Naive thymus-derived CD8-positive, alpha-beta T cell (primary cell): ENCODE measurements at regions not wholly inside any gene's neighbourhood (a gene's known extent, or its start where the extent isn't known, plus 50 kb on each side); places are given as distances from the start of the nearest gene placed in this dataset.

Experiments
- ATAC-seq, 2 donors: fragments of 150-1000 bp; cut with Tn5 transposase in 1 of 2; sonication (Bioruptor Pico), chemical (Tn5 transposase) in 1 of 2; 1 replicate in 1 of 2; 2 replicates in 1 of 2; pipeline ENCODE4 v1.10.0; 2021; ENCODE audit warnings: mild to moderate bottlenecking in 2 of 2, moderate library complexity in 2 of 2
- POLR2A ChIA-PET: fragments of 350-600 bp; sonication (Branson Sonifier 250); formaldehyde crosslinking; loops from one replicate; lab custom pipeline; 2021; ENCODE audit warnings: antibody characterized with exemption; lab: Charles Lee
- DNase-seq, 10 donors: peaks; one replicate each; pipeline versions ENCODE4 v3.0.0 to v3.0.0-alpha.2; 2020 to 2022
- H3K27ac Mint-ChIP-seq, 10 donors: one replicate each; pipeline ENCODE4 v1.8.0; 2020 to 2022; ENCODE audit warnings: mild to moderate bottlenecking in 10 of 10, mixed read lengths in 10 of 10, moderate library complexity in 4 of 10, inconsistent platforms in 1 of 10
- H3K27me3 Mint-ChIP-seq, 5 donors: one replicate each; pipeline ENCODE4 v1.8.0; 2021 to 2022; ENCODE audit warnings: mixed read lengths in 5 of 5
- H3K36me3 Mint-ChIP-seq, 3 donors: one replicate each; pipeline ENCODE4 v1.8.0; 2020 to 2022; ENCODE audit warnings: mixed read lengths in 3 of 3, mild to moderate bottlenecking in 2 of 3, inconsistent platforms in 1 of 3
- H3K4me1 Mint-ChIP-seq, 4 donors: one replicate each; pipeline ENCODE4 v1.8.0; 2021 to 2022; ENCODE audit warnings: mixed read lengths in 4 of 4
- H3K4me3 Mint-ChIP-seq, 10 donors: one replicate each; pipeline ENCODE4 v1.8.0; 2020 to 2022; ENCODE audit warnings: mild to moderate bottlenecking in 10 of 10, mixed read lengths in 10 of 10, moderate library complexity in 6 of 10, inconsistent platforms in 1 of 10
- H3K9me3 Mint-ChIP-seq, 9 donors: one replicate each; pipeline ENCODE4 v1.8.0; 2020 to 2022; ENCODE audit warnings: mixed read lengths in 9 of 9, mild to moderate bottlenecking in 3 of 9, inconsistent platforms in 1 of 9, moderate library complexity in 1 of 9

GRCh38 chr5:114050087-114050486 is 311.8 kb upstream of the KCNN2 start:
- DNase-seq (no peak), ATAC-seq (no peak)
- Mint-ChIP-seq H3K27me3 (peaks cover 10 to 19% (median 13%) of the 10 kb centered on the region in 5 donors), H3K27ac (no peak overlapping the region), H3K36me3 (no peaks in the 10 kb centered on the region), H3K9me3 (peaks cover 0 to 9% (median 0%) of the 10 kb centered on the region in 9 donors), H3K4me1 (peaks cover 0 to 1% (median 0%) of the 10 kb centered on the region in 4 donors), H3K4me3 (no peak overlapping the region)
- POLR2A ChIA-PET = no interaction called here

GRCh38 chr5:114053372-114053771 is 308.5 kb upstream of the KCNN2 start:
- H3K9me3 Mint-ChIP-seq = peaks cover 0 to 5% (median 2%) of the 10 kb centered on the region in 9 donors
- no peak for DNase-seq
- no peak overlapping the region for H3K27ac Mint-ChIP-seq
- H3K4me3 Mint-ChIP-seq = no peak overlapping the region
- H3K4me1 Mint-ChIP-seq = peaks cover 0 to 1% (median 0%) of the 10 kb centered on the region in 4 donors
- peaks cover 0 to 2% (median 0%) of the 10 kb centered on the region in 3 donors for H3K36me3 Mint-ChIP-seq
- POLR2A ChIA-PET = no interaction called here
- ATAC-seq = no peak
- H3K27me3 Mint-ChIP-seq = peaks cover 24 to 42% (median 30%) of the 10 kb centered on the region in 5 donors

GRCh38 chr5:114054594-114054993 is 307.3 kb upstream of the KCNN2 start:
- Mint-ChIP-seq H3K36me3 (peaks cover 0 to 2% (median 0%) of the 10 kb centered on the region in 3 donors), H3K4me3 (no peak overlapping the region), H3K4me1 (peaks cover 0 to 1% (median 0%) of the 10 kb centered on the region in 4 donors), H3K27ac (no peak overlapping the region), H3K9me3 (peaks cover 0 to 17% (median 3%) of the 10 kb centered on the region in 9 donors), H3K27me3 (peaks cover 26 to 54% (median 39%) of the 10 kb centered on the region in 5 donors)
- ATAC-seq (no peak), DNase-seq (no peak)
- POLR2A ChIA-PET = no interaction called here

GRCh38 chr5:114055318-114056184 is 306.3 kb upstream of the KCNN2 start:
- H3K27me3 Mint-ChIP-seq = peaks cover 26 to 54% (median 41%) of the 10 kb centered on the region in 5 donors
- peaks cover 0 to 2% (median 0%) of the 10 kb centered on the region in 3 donors for H3K36me3 Mint-ChIP-seq
- ATAC-seq (no peak), DNase-seq (no peak)
- H3K4me1 Mint-ChIP-seq = peaks cover 0 to 1% (median 0%) of the 10 kb centered on the region in 4 donors
- POLR2A ChIA-PET = no interaction called here
- no peak overlapping the region for H3K4me3 Mint-ChIP-seq
- H3K9me3 Mint-ChIP-seq = peaks cover 0 to 18% (median 3%) of the 10 kb centered on the region in 9 donors
- H3K27ac Mint-ChIP-seq = no peak overlapping the region

- H3K36me3 Mint-ChIP-seq = peaks cover 0 to 2% (median 0%) of the 10 kb centered on the region in 3 donors
- POLR2A ChIA-PET = no interaction called here
- H3K4me1 Mint-ChIP-seq = peaks cover 0 to 1% (median 0%) of the 10 kb centered on the region in 4 donors
- no peak overlapping the region for H3K4me3 Mint-ChIP-seq
- no peak for ATAC-seq
- DNase-seq = no peak
- peaks cover 0 to 18% (median 3%) of the 10 kb centered on the region in 9 donors for H3K9me3 Mint-ChIP-seq
- H3K27ac Mint-ChIP-seq = peak overlapping the region in 1 of 10 donors; percentile 36
- peaks cover 26 to 54% (median 41%) of the 10 kb centered on the region in 5 donors for H3K27me3 Mint-ChIP-seq
Measured at GRCh38 chr5:114056185-114056538, 305.7 kb upstream of the KCNN2 start.

GRCh38 chr5:114060866-114061265 is 301.0 kb upstream of the KCNN2 start:
- Mint-ChIP-seq H3K27me3 (peaks cover 16 to 34% (median 27%) of the 10 kb centered on the region in 5 donors), H3K27ac (no peak overlapping the region), H3K9me3 (peaks cover 0 to 18% (median 1%) of the 10 kb centered on the region in 9 donors), H3K4me1 (no peaks in the 10 kb centered on the region), H3K4me3 (no peak overlapping the region), H3K36me3 (peaks cover 0 to 2% (median 0%) of the 10 kb centered on the region in 3 donors)
- no peak for DNase-seq
- no peak for ATAC-seq
- POLR2A ChIA-PET = no interaction called here

- Mint-ChIP-seq H3K9me3 (peaks cover 0 to 15% (median 0%) of the 10 kb centered on the region in 9 donors), H3K4me3 (no peak overlapping the region), H3K36me3 (no peaks in the 10 kb centered on the region), H3K27ac (no peak overlapping the region), H3K27me3 (peaks cover 0 to 15% (median 9%) of the 10 kb centered on the region in 5 donors), H3K4me1 (no peaks in the 10 kb centered on the region)
- ATAC-seq (no peak), DNase-seq (no peak)
- POLR2A ChIA-PET = no interaction called here
Measured at GRCh38 chr5:114062932-114063867, 298.7 kb upstream of the KCNN2 start.

GRCh38 chr5:114065912-114066311 is 296.0 kb upstream of the KCNN2 start:
- H3K9me3 Mint-ChIP-seq = peaks cover 0 to 3% (median 0%) of the 10 kb centered on the region in 9 donors
- no peak for ATAC-seq
- H3K27me3 Mint-ChIP-seq = peaks cover 0 to 3% (median 0%) of the 10 kb centered on the region in 5 donors
- no peak overlapping the region for H3K4me3 Mint-ChIP-seq
- no peak for DNase-seq
- H3K4me1 Mint-ChIP-seq = no peaks in the 10 kb centered on the region
- POLR2A ChIA-PET = no interaction called here
- H3K27ac Mint-ChIP-seq = no peak overlapping the region
- no peaks in the 10 kb centered on the region for H3K36me3 Mint-ChIP-seq

- Mint-ChIP-seq H3K27ac (no peak overlapping the region), H3K4me3 (no peak overlapping the region), H3K36me3 (no peaks in the 10 kb centered on the region), H3K9me3 (peaks cover 0 to 3% (median 0%) of the 10 kb centered on the region in 9 donors), H3K27me3 (peaks cover 0 to 7% (median 0%) of the 10 kb centered on the region in 5 donors), H3K4me1 (no peaks in the 10 kb centered on the region)
- DNase-seq = no peak
- POLR2A ChIA-PET = no interaction called here
- ATAC-seq = no peak
Measured at GRCh38 chr5:114070093-114070722, 291.7 kb upstream of the KCNN2 start.

- no peak overlapping the region for H3K27ac Mint-ChIP-seq
- no peak for DNase-seq
Measured at GRCh38 chr5:114089259-114089658, 272.6 kb upstream of the KCNN2 start.

GRCh38 chr5:114097570-114097969 is 264.3 kb upstream of the KCNN2 start:
- Mint-ChIP-seq H3K4me3 (no peak overlapping the region), H3K4me1 (no peaks in the 10 kb centered on the region), H3K36me3 (peaks cover 0 to 6% (median 2%) of the 10 kb centered on the region in 3 donors), H3K27me3 (peaks cover 0 to 3% (median 0%) of the 10 kb centered on the region in 5 donors), H3K9me3 (peaks cover 3 to 33% (median 10%) of the 10 kb centered on the region in 9 donors), H3K27ac (no peak overlapping the region)
- POLR2A ChIA-PET = no interaction called here
- DNase-seq = no peak
- no peak for ATAC-seq

More at GRCh38 chr5:114089259-114089658, 272.6 kb upstream of the KCNN2 start:
- no peak overlapping the region for H3K4me3 Mint-ChIP-seq
- no peak for ATAC-seq
- POLR2A ChIA-PET = no interaction called here
- H3K36me3 Mint-ChIP-seq = peaks cover 0 to 13% (median 2%) of the 10 kb centered on the region in 3 donors
- H3K27me3 Mint-ChIP-seq = peaks cover 0 to 2% (median 0%) of the 10 kb centered on the region in 5 donors
- H3K9me3 Mint-ChIP-seq = peaks cover 5 to 30% (median 15%) of the 10 kb centered on the region in 9 donors
- H3K4me1 Mint-ChIP-seq = no peaks in the 10 kb centered on the region

GRCh38 chr5:114099161-114099560 is 262.7 kb upstream of the KCNN2 start:
- peaks cover 0 to 21% (median 3%) of the 10 kb centered on the region in 9 donors for H3K9me3 Mint-ChIP-seq
- no peak overlapping the region for H3K27ac Mint-ChIP-seq
- no peak for ATAC-seq
- no peaks in the 10 kb centered on the region for H3K36me3 Mint-ChIP-seq
- no peak overlapping the region for H3K4me3 Mint-ChIP-seq
- DNase-seq = no peak
- no peaks in the 10 kb centered on the region for H3K4me1 Mint-ChIP-seq
- POLR2A ChIA-PET = no interaction called here
- peaks cover 0 to 3% (median 1%) of the 10 kb centered on the region in 5 donors for H3K27me3 Mint-ChIP-seq
